Stimulated activated naive CD4-positive, alpha-beta T cell (primary cell): ENCODE measurements at regions not wholly inside any gene's neighbourhood (a gene's known extent, or its start where the extent isn't known, plus 50 kb on each side); places are given as distances from the start of the nearest gene placed in this dataset.
"Not testable (repeated sequence)": the region's sequence is repeated elsewhere in the genome, so short reads cannot be mapped to it uniquely, and the experiment has no call there.

Source experiments
- DNase-seq, 6 experiments: peaks; one replicate each; lab custom pipeline; 2025; lab: John Stamatoyannopoulos, UW

GRCh38 chr4:100631281-100631968, 113.6 kb upstream of the EMCN start:
- no peak for DNase-seq

GRCh38 chr4:100630341-100630740, 112.5 kb upstream of the EMCN start:
- DNase-seq, result no peak

- DNase-seq, result no peak
These were observed 92.0 kb upstream of the EMCN start for GRCh38 chr4:100609810-100610209.

- not testable (repeated sequence) for DNase-seq
These were observed 90.8 kb upstream of the EMCN start for GRCh38 chr4:100608651-100609050.

GRCh38 chr4:100605144-100605543, 87.3 kb upstream of the EMCN start:
- DNase-seq, result no peak

- no peak for DNase-seq
These were observed 76.1 kb upstream of the EMCN start for GRCh38 chr4:100593935-100594334.

GRCh38 chr4:100591161-100591876, 73.5 kb upstream of the EMCN start:
- peak in 1 of 6 experiments; percentile 96 for DNase-seq

GRCh38 chr4:100590325-100590724, 72.5 kb upstream of the EMCN start:
- no peak for DNase-seq

- DNase-seq, result no peak
These were observed 70.3 kb upstream of the EMCN start for GRCh38 chr4:100588076-100588475.

GRCh38 chr4:100582146-100582545, 64.3 kb upstream of the EMCN start:
- no peak for DNase-seq

- DNase-seq, result no peak
These were observed 63.5 kb upstream of the EMCN start for GRCh38 chr4:100581337-100581736.

- no peak for DNase-seq
These were observed 58.7 kb upstream of the EMCN start for GRCh38 chr4:100576570-100576969.

- DNase-seq, result no peak
These were observed 56.8 kb upstream of the EMCN start for GRCh38 chr4:100574607-100575006.

- DNase-seq, result no peak
These were observed 51.4 kb upstream of the EMCN start for GRCh38 chr4:100569196-100569595.
